Endothelial cell of umbilical vein (primary cell): ENCODE measurements at regions not wholly inside any gene's neighbourhood (a gene's known extent, or its start where the extent isn't known, plus 50 kb on each side); places are given as distances from the start of the nearest gene placed in this dataset.

Source experiments
- MYC ChIP-seq: IDR thresholded peaks from one replicate; pipeline ENCODE4 v1.6.1; 2011; ENCODE audit warnings: mild to moderate bottlenecking, low read depth, low read length
- POLR2AphosphoS5 ChIP-seq: IDR thresholded peaks from 2 replicates; pipeline ENCODE4 v1.6.1; 2012; ENCODE audit warnings: low read depth, mild to moderate bottlenecking, control low read depth, low read length, moderate library complexity; ENCODE audit not compliant: insufficient read depth

DNA sequence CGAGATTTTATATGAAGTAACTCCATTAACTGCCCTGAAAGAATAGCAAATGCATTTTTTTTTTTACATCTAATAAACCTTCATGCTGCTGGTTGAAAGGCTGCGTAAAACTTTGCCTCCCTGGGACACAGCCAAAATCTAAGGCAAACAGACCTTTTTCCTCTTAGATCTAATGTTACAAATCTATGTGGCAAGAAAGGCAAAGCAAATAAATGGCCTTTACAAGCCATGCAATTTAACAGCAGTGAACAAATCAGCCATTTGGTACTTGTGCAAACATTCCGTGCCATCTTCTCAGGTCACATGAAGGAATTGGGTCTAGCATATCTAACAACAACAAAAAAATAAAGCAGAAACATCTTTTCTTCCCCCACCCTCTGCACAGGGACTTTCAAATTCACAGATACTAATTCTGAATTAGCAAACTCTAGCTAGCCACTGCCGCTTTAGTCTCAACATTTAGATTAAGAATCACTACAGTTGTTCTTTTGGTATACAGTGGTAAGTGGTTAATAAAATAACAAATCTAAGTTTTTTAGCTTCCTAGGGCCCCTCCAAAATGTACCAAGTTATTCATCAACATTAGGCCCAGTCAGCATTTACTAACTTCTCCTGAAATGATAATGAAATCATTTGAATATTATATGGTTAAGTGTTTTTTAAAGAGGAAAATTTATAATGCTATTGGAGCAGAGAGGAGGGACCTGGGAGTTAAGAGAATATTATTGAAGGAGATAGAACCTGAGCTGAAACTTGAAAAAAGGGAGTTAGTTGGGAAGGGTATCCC, 593.8 kb downstream of the SMARCA1 start:
- TF ChIP-seq POLR2AphosphoS5 (no peak), MYC (no peak)
